Mesendoderm (in vitro differentiated cells): ENCODE measurements at regions not wholly inside any gene's neighbourhood (a gene's known extent, or its start where the extent isn't known, plus 50 kb on each side); places are given as distances from the start of the nearest gene placed in this dataset.

ENCODE experiments used
- DNase-seq: peaks from one replicate; pipeline ENCODE4 v3.0.0; 2013
- H2AK5ac ChIP-seq: 2 replicates; pipeline ENCODE4 v1.6.1; 2013; ENCODE audit warnings: low read length, inconsistent platforms
- H2BK120ac ChIP-seq: 2 replicates; pipeline ENCODE4 v1.6.1; 2013; ENCODE audit warnings: low read depth, mild to moderate bottlenecking, low read length, moderate library complexity, mixed read lengths
- H2BK15ac ChIP-seq: replicated peaks from 2 replicates; pipeline ENCODE4 v1.6.1; 2013; ENCODE audit warnings: low read depth, mild to moderate bottlenecking, moderate library complexity
- H2BK5ac ChIP-seq: 2 replicates; pipeline ENCODE4 v1.6.1; 2013; ENCODE audit warnings: low read length, inconsistent platforms
- H3K18ac ChIP-seq: 2 replicates; pipeline ENCODE4 v1.6.1; 2013; ENCODE audit warnings: mild to moderate bottlenecking, low read length, mixed read lengths
- H3K23ac ChIP-seq: one replicate; pipeline ENCODE4 v1.6.1; 2013; ENCODE audit warnings: low read length
- H3K27ac ChIP-seq: 2 replicates; pipeline ENCODE4 v1.5.1; 2013; ENCODE audit warnings: low read depth, mild to moderate bottlenecking, inconsistent platforms, low read length, moderate library complexity
- H3K27me3 ChIP-seq: 2 replicates; pipeline ENCODE4 v1.6.1; 2013; ENCODE audit warnings: low read length, control low read depth, mild to moderate bottlenecking, inconsistent platforms; ENCODE audit not compliant: insufficient read depth, poor library complexity
- H3K36me3 ChIP-seq: 2 replicates; pipeline ENCODE4 v1.6.1; 2013; ENCODE audit warnings: low read length, inconsistent platforms; ENCODE audit not compliant: control insufficient read depth, insufficient read depth
- H3K4ac ChIP-seq: one replicate; pipeline ENCODE4 v1.6.1; 2013; ENCODE audit warnings: low read depth, mild to moderate bottlenecking, low read length, moderate library complexity
- H3K4me1 ChIP-seq: 2 replicates; pipeline ENCODE4 v1.6.1; 2013; ENCODE audit warnings: low read depth, low read length, inconsistent platforms; ENCODE audit not compliant: control insufficient read depth
- H3K4me2 ChIP-seq: 2 replicates; pipeline ENCODE4 v1.6.1; 2013; ENCODE audit warnings: low read length
- H3K4me3 ChIP-seq: 2 replicates; pipeline ENCODE4 v1.5.1; 2013; ENCODE audit warnings: mild to moderate bottlenecking, low read length
- H3K56ac ChIP-seq: one replicate; pipeline ENCODE4 v1.6.1; 2013; ENCODE audit warnings: low read length
- H3K79me1 ChIP-seq: 2 replicates; pipeline ENCODE4 v1.6.1; 2013; ENCODE audit warnings: low read length, inconsistent platforms
- H3K79me2 ChIP-seq: 2 replicates; pipeline ENCODE4 v1.6.1; 2013; ENCODE audit warnings: mild to moderate bottlenecking, low read length; ENCODE audit not compliant: control insufficient read depth, insufficient read depth
- H3K9ac ChIP-seq: 2 replicates; pipeline ENCODE4 v1.6.1; 2013; ENCODE audit warnings: low read length, inconsistent platforms
- H4K5ac ChIP-seq: one replicate; pipeline ENCODE4 v1.6.1; 2013; ENCODE audit warnings: low read length
- H4K8ac ChIP-seq: one replicate; pipeline ENCODE4 v1.6.1; 2013; ENCODE audit warnings: low read depth, mild to moderate bottlenecking, control low read depth, low read length, moderate library complexity
- WGBS: extraction: QIAGEN DNeasy Blood & Tissue Kit; methylation state at CpG from one replicate; pipeline ENCODE4 v1.1.7; 2013; ENCODE audit warnings: low lambda C conversion rate, missing lambda C conversion rate; ENCODE audit not compliant: insufficient coverage; ENCODE audit errors: extremely low coverage; 5-methylcytosine and 5-hydroxymethylcytosine counted together

- no peak overlapping the region for H4K8ac ChIP-seq
- H3K56ac ChIP-seq, result no peak overlapping the region
- no peaks in the 10 kb centered on the region for H3K4me1 ChIP-seq
- no peak overlapping the region for H3K9ac ChIP-seq
- H3K79me1 ChIP-seq, result no peaks in the 10 kb centered on the region
- H2BK120ac ChIP-seq, result no peak overlapping the region
- H3K27me3 ChIP-seq, result no peaks in the 10 kb centered on the region
- no peak overlapping the region for H3K4me2 ChIP-seq
- no peaks in the 10 kb centered on the region for H3K79me2 ChIP-seq
- no peak overlapping the region for H4K5ac ChIP-seq
- H3K27ac ChIP-seq, result no peak overlapping the region
- H3K4ac ChIP-seq, result no peak overlapping the region
- no peak overlapping the region for H3K18ac ChIP-seq
- H3K36me3 ChIP-seq, result no peaks in the 10 kb centered on the region
- DNase-seq, result no peak
- no peak overlapping the region for H2BK15ac ChIP-seq
- no peak overlapping the region for H3K4me3 ChIP-seq
- H2AK5ac ChIP-seq, result no peak overlapping the region
- no CpG with 5 or more reads among the region's 3 CpGs for WGBS
- no peak overlapping the region for H2BK5ac ChIP-seq
- no peak overlapping the region for H3K23ac ChIP-seq
Observed at GRCh38 chr3:81048058-81048665, 713.3 kb downstream of the GBE1 start.

GRCh38 chr3:81045976-81046375, 715.5 kb downstream of the GBE1 start:
- WGBS, result no CpG with 5 or more reads among the region's 1 CpG
- H2AK5ac ChIP-seq, result no peak overlapping the region

GRCh38 chr3:81045246-81045645, 716.2 kb downstream of the GBE1 start:
- no peak overlapping the region for H4K8ac ChIP-seq
- H3K23ac ChIP-seq, result no peak overlapping the region
- H4K5ac ChIP-seq, result no peak overlapping the region
- no peaks in the 10 kb centered on the region for H3K79me2 ChIP-seq
- H3K18ac ChIP-seq, result no peak overlapping the region
- no peak overlapping the region for H3K9ac ChIP-seq
- H2BK120ac ChIP-seq, result no peak overlapping the region
- H3K56ac ChIP-seq, result no peak overlapping the region
- no peak for DNase-seq
- no peaks in the 10 kb centered on the region for H3K27me3 ChIP-seq
- no peak overlapping the region for H2BK15ac ChIP-seq
- WGBS, result no CpG with 5 or more reads among the region's 2 CpGs
- H3K4ac ChIP-seq, result no peak overlapping the region
- H2BK5ac ChIP-seq, result no peak overlapping the region
- H3K36me3 ChIP-seq, result no peaks in the 10 kb centered on the region
- no peak overlapping the region for H3K27ac ChIP-seq
- no peaks in the 10 kb centered on the region for H3K79me1 ChIP-seq
- H3K4me2 ChIP-seq, result no peak overlapping the region
- H3K4me1 ChIP-seq, result no peaks in the 10 kb centered on the region
- no peak overlapping the region for H3K4me3 ChIP-seq
- no peak overlapping the region for H2AK5ac ChIP-seq

More at GRCh38 chr3:81045976-81046375, 715.5 kb downstream of the GBE1 start:
- no peaks in the 10 kb centered on the region for H3K79me1 ChIP-seq
- no peaks in the 10 kb centered on the region for H3K4me1 ChIP-seq
- H3K27me3 ChIP-seq, result no peaks in the 10 kb centered on the region
- no peaks in the 10 kb centered on the region for H3K36me3 ChIP-seq
- H3K9ac ChIP-seq, result no peak overlapping the region
- no peak overlapping the region for H2BK120ac ChIP-seq
- H3K23ac ChIP-seq, result no peak overlapping the region
- no peak overlapping the region for H2BK5ac ChIP-seq
- H3K4me2 ChIP-seq, result no peak overlapping the region
- no peak overlapping the region for H3K56ac ChIP-seq
- no peak overlapping the region for H4K5ac ChIP-seq
- H3K4me3 ChIP-seq, result no peak overlapping the region
- H3K4ac ChIP-seq, result no peak overlapping the region
- no peaks in the 10 kb centered on the region for H3K79me2 ChIP-seq
- no peak overlapping the region for H4K8ac ChIP-seq
- H3K18ac ChIP-seq, result no peak overlapping the region
- H2BK15ac ChIP-seq, result no peak overlapping the region
- DNase-seq, result no peak
- H3K27ac ChIP-seq, result no peak overlapping the region

GRCh38 chr3:81043660-81044199, 717.7 kb downstream of the GBE1 start:
- Histone ChIP-seq H3K4me2 (no peak overlapping the region), H3K23ac (no peak overlapping the region), H3K79me2 (no peaks in the 10 kb centered on the region), H2BK15ac (no peak overlapping the region), H3K4ac (no peak overlapping the region), H3K18ac (no peak overlapping the region), H3K9ac (no peak overlapping the region), H3K56ac (no peak overlapping the region), H3K27ac (no peak overlapping the region), H4K8ac (no peak overlapping the region), H3K79me1 (no peaks in the 10 kb centered on the region), H3K27me3 (no peaks in the 10 kb centered on the region), H3K4me3 (no peak overlapping the region), H3K4me1 (no peaks in the 10 kb centered on the region), H2BK120ac (no peak overlapping the region), H2BK5ac (no peak overlapping the region), H3K36me3 (no peaks in the 10 kb centered on the region), H4K5ac (no peak overlapping the region), H2AK5ac (no peak overlapping the region)
- no CpG with 5 or more reads among the region's 3 CpGs for WGBS
- no peak for DNase-seq

- no peak overlapping the region for H3K4ac ChIP-seq
- no peaks in the 10 kb centered on the region for H3K79me2 ChIP-seq
- H2BK120ac ChIP-seq, result no peak overlapping the region
- H2BK15ac ChIP-seq, result no peak overlapping the region
- no CpG with 5 or more reads among the region's 2 CpGs for WGBS
- no peak overlapping the region for H3K27ac ChIP-seq
- no peak overlapping the region for H4K5ac ChIP-seq
- H3K56ac ChIP-seq, result no peak overlapping the region
- no peak overlapping the region for H3K9ac ChIP-seq
- H2AK5ac ChIP-seq, result no peak overlapping the region
- no peaks in the 10 kb centered on the region for H3K4me1 ChIP-seq
- H3K4me2 ChIP-seq, result no peak overlapping the region
- no peaks in the 10 kb centered on the region for H3K27me3 ChIP-seq
- H2BK5ac ChIP-seq, result no peak overlapping the region
- H3K18ac ChIP-seq, result no peak overlapping the region
- no peak overlapping the region for H3K23ac ChIP-seq
- H3K4me3 ChIP-seq, result no peak overlapping the region
- no peak overlapping the region for H4K8ac ChIP-seq
- no peak for DNase-seq
- no peaks in the 10 kb centered on the region for H3K36me3 ChIP-seq
- H3K79me1 ChIP-seq, result no peaks in the 10 kb centered on the region
Observed at GRCh38 chr3:81043009-81043408, 718.4 kb downstream of the GBE1 start.

GRCh38 chr3:81041331-81041730, 720.1 kb downstream of the GBE1 start:
- Histone ChIP-seq H3K23ac (no peak overlapping the region), H2BK5ac (no peak overlapping the region), H3K27ac (no peak overlapping the region), H3K79me1 (no peaks in the 10 kb centered on the region), H3K36me3 (no peaks in the 10 kb centered on the region), H3K4me3 (no peak overlapping the region), H3K27me3 (no peaks in the 10 kb centered on the region), H4K5ac (no peak overlapping the region), H4K8ac (no peak overlapping the region), H3K9ac (no peak overlapping the region), H2BK15ac (no peak overlapping the region), H2AK5ac (no peak overlapping the region), H3K4ac (no peak overlapping the region), H3K18ac (no peak overlapping the region), H3K56ac (no peak overlapping the region), H3K4me2 (no peak overlapping the region), H3K4me1 (no peaks in the 10 kb centered on the region), H2BK120ac (no peak overlapping the region), H3K79me2 (no peaks in the 10 kb centered on the region)
- no peak for DNase-seq
- WGBS, result no CpG with 5 or more reads among the region's 2 CpGs
